Psoas muscle (tissue), 7 donors: ENCODE measurements at regions not wholly inside any gene's neighbourhood (a gene's known extent, or its start where the extent isn't known, plus 50 kb on each side); places are given as distances from the start of the nearest gene placed in this dataset.

Source experiments
- ATAC-seq, 4 donors: fragments of 200-7000 bp; cut with Tn5 transposase; one replicate each; pipeline ENCODE4 v1.9.1; 2020; ENCODE audit warnings: moderate library complexity in 3 of 4, mild to moderate bottlenecking in 2 of 4
- DNase-seq, 2 donors: peaks; one replicate each; pipeline ENCODE4 v3.0.0-alpha.2; 2020
- H3K27ac ChIP-seq: fragments of 200-600 bp; one replicate; pipeline ENCODE4 v1.8.0; 2022
- H3K27me3 ChIP-seq, 3 donors: fragments of 200-600 bp in 1 of 3; one replicate each; pipeline versions ENCODE4 v1.6.1 to v1.8.0; 2013 to 2022; ENCODE audit warnings: low read length in 2 of 3, mild to moderate bottlenecking in 2 of 3, moderate library complexity in 1 of 3; ENCODE audit not compliant: insufficient read depth in 3 of 3
- H3K36me3 ChIP-seq, 2 donors: fragments of 200-600 bp in 1 of 2; one replicate each; pipeline versions ENCODE4 v1.6.1 to v1.8.0; 2013 to 2022; ENCODE audit warnings: low read depth in 1 of 2, mild to moderate bottlenecking in 1 of 2, moderate library complexity in 1 of 2; ENCODE audit not compliant: insufficient read depth in 1 of 2
- H3K4me1 ChIP-seq: fragments of 200-600 bp; one replicate; pipeline ENCODE4 v1.8.0; 2022
- H3K4me3 ChIP-seq: fragments of 200-600 bp; one replicate; pipeline ENCODE4 v1.8.0; 2022; ENCODE audit warnings: mild to moderate bottlenecking
- H3K9me3 ChIP-seq: fragments of 200-600 bp; one replicate; pipeline ENCODE4 v1.8.0; 2022
- CTCF ChIP-seq: fragments of 200-600 bp; IDR thresholded peaks from one replicate; pipeline ENCODE4 v1.8.0; 2022; ENCODE audit warnings: antibody characterized with exemption
- WGBS, 3 donors: extraction: QIAGEN DNeasy Blood & Tissue Kit; methylation state at CpG; one replicate each; pipeline versions ENCODE4 v1.1.6 to v1.1.7; 2013; 5-methylcytosine and 5-hydroxymethylcytosine counted together
- intact Hi-C, 2 donors: fragments of 100-400 bp; cut with DNase I; formaldehyde crosslinking; loops; one replicate each; pipeline versions ENCODE4 v1.11.0 to v1.14.2; 2022
- donor health status: healthy with polysubstance abuse.
- donor health status: DM: no; HTN: no; CAD: no; lungs with moderate emphysema.
- donor health status: Bipolar disorder and iron deficiency.
- donor health status: healthy.
- donor health status: DM: yes; HTN: yes; CAD: no.
- donor health status: DM: no; HTN: no; CAD: no.
- donor health status: DM: yes; HTN: yes; CAD: no.

GRCh38 chr12:69052613-69053408, 119.8 kb upstream of the CPM start:
- H3K9me3 ChIP-seq = no peaks in the 10 kb centered on the region
- no peaks in the 10 kb centered on the region for H3K27me3 ChIP-seq
- intact Hi-C loops = no loop called here
- no peaks in the 10 kb centered on the region for H3K4me1 ChIP-seq
- DNase-seq = no peak
- no peak for ATAC-seq
- no peak for TF ChIP-seq CTCF
- no peaks in the 10 kb centered on the region for H3K36me3 ChIP-seq
- H3K4me3 ChIP-seq = no peak overlapping the region
- H3K27ac ChIP-seq = no peak overlapping the region
- WGBS, 3 donors = 28 to 47% (median 34%) methylated on average over 8 of the region's 8 CpGs

- no peak overlapping the region for H3K27ac ChIP-seq
- 93 to 95% (median 94%) methylated on average over 7 of the region's 7 CpGs for whole genome bisulfite sequencing, 3 donors
Observed at GRCh38 chr12:69054343-69055056, 121.5 kb upstream of the CPM start.

DNA sequence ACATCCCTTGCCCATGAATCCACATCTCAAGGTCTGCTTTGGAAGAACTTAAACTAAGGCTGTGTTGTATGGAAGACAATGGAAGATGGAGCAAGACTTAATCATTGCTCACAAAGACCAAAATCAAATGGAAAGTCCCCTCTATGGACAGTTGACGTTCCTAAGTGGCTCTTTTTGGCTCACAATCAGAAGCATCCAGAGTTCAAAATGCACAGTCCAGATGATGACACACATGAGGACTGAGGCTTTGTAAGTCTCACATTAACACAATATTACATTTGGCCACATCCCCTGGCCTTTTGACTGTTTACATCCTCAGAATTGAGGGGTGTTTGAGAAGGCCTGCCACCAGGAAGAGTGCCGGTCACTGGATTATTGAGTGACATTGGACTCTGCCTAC, 122.3 kb upstream of the CPM start:
- H3K4me1 ChIP-seq = no peaks in the 10 kb centered on the region
- 72 to 85% (median 83%) methylated on average over 2 of the region's 2 CpGs for WGBS, 3 donors
- no peak overlapping the region for H3K27ac ChIP-seq
- no peaks in the 10 kb centered on the region for H3K27me3 ChIP-seq
- no peak for DNase-seq
- no peak overlapping the region for H3K4me3 ChIP-seq
- no peaks in the 10 kb centered on the region for H3K9me3 ChIP-seq
- ATAC-seq = no peak
- TF ChIP-seq CTCF = no peak
- intact Hi-C loops = no loop called here
- H3K36me3 ChIP-seq = no peaks in the 10 kb centered on the region

More at GRCh38 chr12:69054343-69055056, 121.5 kb upstream of the CPM start:
- DNase-seq = no peak
- Histone ChIP-seq H3K4me1 (no peaks in the 10 kb centered on the region), H3K9me3 (no peaks in the 10 kb centered on the region), H3K36me3 (no peaks in the 10 kb centered on the region), H3K27me3 (no peaks in the 10 kb centered on the region), H3K4me3 (no peak overlapping the region)
- intact Hi-C loops = no loop called here
- no peak for ATAC-seq
- no peak for TF ChIP-seq CTCF

DNA sequence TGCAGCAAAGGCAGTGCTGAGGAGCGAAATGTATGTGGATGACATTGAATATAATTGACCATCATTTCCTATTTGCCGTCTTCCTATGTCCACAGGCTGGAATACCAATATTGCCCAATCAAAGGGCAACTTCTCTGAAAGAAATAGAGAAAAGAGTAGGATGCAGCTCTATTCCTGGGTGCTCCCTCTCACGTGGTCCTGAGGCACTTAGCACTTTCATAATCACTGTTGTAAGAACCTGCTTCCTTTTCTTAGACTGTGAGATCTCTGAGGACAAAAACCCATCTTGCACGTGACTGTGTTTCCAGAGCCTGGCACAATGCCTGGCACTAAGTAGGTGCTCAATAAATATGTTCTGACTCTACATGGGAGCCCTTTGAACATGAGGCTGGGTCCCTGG, 122.7 kb upstream of the CPM start:
- H3K4me1 ChIP-seq = no peaks in the 10 kb centered on the region
- intact Hi-C loops = no loop called here
- H3K27ac ChIP-seq = no peak overlapping the region
- no peaks in the 10 kb centered on the region for H3K27me3 ChIP-seq
- no peak for ATAC-seq
- no peak for DNase-seq
- no peaks in the 10 kb centered on the region for H3K36me3 ChIP-seq
- TF ChIP-seq CTCF = no peak
- H3K4me3 ChIP-seq = no peak overlapping the region
- 84 to 88% (median 85%) methylated on average over 4 of the region's 4 CpGs for WGBS, 3 donors
- no peaks in the 10 kb centered on the region for H3K9me3 ChIP-seq
